ENCODE measurements at regions not wholly inside any gene's neighbourhood (a gene's known extent, or its start where the extent isn't known, plus 50 kb on each side); places are given as distances from the start of the nearest gene placed in this dataset.

DNA sequence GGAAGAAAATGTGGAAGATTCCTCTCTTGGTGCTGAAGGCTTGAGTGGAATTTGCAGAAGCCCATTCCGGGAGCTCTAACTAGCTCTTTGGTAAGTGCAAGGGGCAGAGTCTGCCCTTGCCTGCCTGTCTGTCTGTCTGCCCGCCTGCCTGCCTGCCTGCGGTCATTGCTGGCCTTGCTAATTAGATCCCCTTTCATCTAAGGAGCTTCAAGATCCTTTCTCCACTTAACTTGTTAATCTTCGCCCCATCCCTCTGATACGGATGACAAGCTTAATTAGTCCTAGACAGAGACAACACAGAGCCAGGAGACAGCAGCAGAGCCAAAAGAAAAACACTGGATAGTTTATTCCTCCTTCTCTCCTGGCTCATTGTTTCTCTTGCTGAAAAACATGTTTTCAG is 80.2 kb upstream of the GADD45A start:
- H3K36me3 ChIP-seq, result no peaks in the 10 kb centered on the region
- no peaks in the 10 kb centered on the region for H3K4me1 ChIP-seq
- intact Hi-C loops (cut with DNase I), result no loop called here
- no peaks in the 10 kb centered on the region for H3K9me3 ChIP-seq
- H3K27me3 ChIP-seq, result no peaks in the 10 kb centered on the region
- TF ChIP-seq, protein P1, sequence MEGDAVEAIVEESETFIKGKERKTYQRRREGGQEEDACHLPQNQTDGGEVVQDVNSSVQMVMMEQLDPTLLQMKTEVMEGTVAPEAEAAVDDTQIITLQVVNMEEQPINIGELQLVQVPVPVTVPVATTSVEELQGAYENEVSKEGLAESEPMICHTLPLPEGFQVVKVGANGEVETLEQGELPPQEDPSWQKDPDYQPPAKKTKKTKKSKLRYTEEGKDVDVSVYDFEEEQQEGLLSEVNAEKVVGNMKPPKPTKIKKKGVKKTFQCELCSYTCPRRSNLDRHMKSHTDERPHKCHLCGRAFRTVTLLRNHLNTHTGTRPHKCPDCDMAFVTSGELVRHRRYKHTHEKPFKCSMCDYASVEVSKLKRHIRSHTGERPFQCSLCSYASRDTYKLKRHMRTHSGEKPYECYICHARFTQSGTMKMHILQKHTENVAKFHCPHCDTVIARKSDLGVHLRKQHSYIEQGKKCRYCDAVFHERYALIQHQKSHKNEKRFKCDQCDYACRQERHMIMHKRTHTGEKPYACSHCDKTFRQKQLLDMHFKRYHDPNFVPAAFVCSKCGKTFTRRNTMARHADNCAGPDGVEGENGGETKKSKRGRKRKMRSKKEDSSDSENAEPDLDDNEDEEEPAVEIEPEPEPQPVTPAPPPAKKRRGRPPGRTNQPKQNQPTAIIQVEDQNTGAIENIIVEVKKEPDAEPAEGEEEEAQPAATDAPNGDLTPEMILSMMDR (IDR thresholded peaks at IDR 0.05), result no peak
- TF ChIP-seq POLR2A (IDR thresholded peaks at IDR 0.05) (no peak), POLR2AphosphoS5 (IDR thresholded peaks at IDR 0.05; ENCODE audit: insufficient read depth in 1 of 2, low read depth in 1 of 2) (no peak)
- no peak overlapping the region for H3K27ac ChIP-seq
- DNase-seq (ENCODE audit: extremely low spot score in 2 of 2), result peak in 1 of 2 donors; percentile 25
- H3K4me3 ChIP-seq, result no peak overlapping the region

DNA sequence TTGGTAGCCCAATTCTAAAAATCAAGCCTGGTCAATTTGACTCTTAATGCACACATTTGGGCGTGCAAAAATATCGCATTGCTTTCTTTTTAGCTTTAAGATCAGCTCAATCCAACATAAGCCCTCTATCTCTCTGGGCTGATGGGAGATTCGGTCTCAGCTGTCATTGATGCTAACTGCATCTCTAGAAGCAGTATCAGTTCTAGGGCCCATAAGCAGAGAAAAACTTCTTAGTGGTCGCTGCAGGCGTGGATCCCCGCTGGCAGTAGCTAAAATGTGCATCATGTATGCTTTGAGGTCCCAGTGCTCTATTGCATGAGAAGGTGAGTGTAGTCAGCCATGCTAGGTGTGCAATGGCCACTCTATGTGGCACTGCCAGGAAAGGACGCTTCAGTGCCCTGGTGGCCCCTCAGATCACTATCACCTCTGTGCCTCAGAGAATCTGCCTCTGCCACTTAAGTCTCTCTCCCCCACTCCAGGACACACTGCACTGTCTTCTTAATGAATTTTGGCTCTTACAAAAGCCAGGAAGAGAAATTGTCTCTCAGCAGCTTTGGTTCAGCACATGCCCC is 79.7 kb upstream of the GADD45A start:
- no peaks in the 10 kb centered on the region for H3K27me3 ChIP-seq
- H3K27ac ChIP-seq, result no peak overlapping the region
- intact Hi-C loops (cut with DNase I), result no loop called here
- DNase-seq (ENCODE audit: extremely low spot score in 2 of 2), result peak; percentile 54 to 67
- H3K4me3 ChIP-seq, result no peak overlapping the region
- no peaks in the 10 kb centered on the region for H3K36me3 ChIP-seq
- TF ChIP-seq POLR2A (IDR thresholded peaks at IDR 0.05) (no peak), POLR2AphosphoS5 (IDR thresholded peaks at IDR 0.05; ENCODE audit: insufficient read depth in 1 of 2, low read depth in 1 of 2) (no peak)
- TF ChIP-seq, protein P1 (IDR thresholded peaks at IDR 0.05), result no peak
- no peaks in the 10 kb centered on the region for H3K4me1 ChIP-seq
- no peaks in the 10 kb centered on the region for H3K9me3 ChIP-seq

- H3K4me3 ChIP-seq, result no peak overlapping the region
- no peak for TF ChIP-seq POLR2AphosphoS5 (IDR thresholded peaks at IDR 0.05; ENCODE audit: insufficient read depth in 1 of 2, low read depth in 1 of 2)
- TF ChIP-seq, protein P1 (IDR thresholded peaks at IDR 0.05), result no peak
- no peak for TF ChIP-seq POLR2A (IDR thresholded peaks at IDR 0.05)
- intact Hi-C loops (cut with DNase I), result no loop called here
- no peaks in the 10 kb centered on the region for H3K4me1 ChIP-seq
- no peaks in the 10 kb centered on the region for H3K36me3 ChIP-seq
- no peaks in the 10 kb centered on the region for H3K9me3 ChIP-seq
- DNase-seq (ENCODE audit: extremely low spot score in 2 of 2), result peak in 1 of 2 donors; percentile 91
- H3K27ac ChIP-seq, result no peak overlapping the region
- H3K27me3 ChIP-seq, result no peaks in the 10 kb centered on the region
Measured at GRCh38 chr1:67607286-67607685, 77.7 kb upstream of the GADD45A start.

DNA sequence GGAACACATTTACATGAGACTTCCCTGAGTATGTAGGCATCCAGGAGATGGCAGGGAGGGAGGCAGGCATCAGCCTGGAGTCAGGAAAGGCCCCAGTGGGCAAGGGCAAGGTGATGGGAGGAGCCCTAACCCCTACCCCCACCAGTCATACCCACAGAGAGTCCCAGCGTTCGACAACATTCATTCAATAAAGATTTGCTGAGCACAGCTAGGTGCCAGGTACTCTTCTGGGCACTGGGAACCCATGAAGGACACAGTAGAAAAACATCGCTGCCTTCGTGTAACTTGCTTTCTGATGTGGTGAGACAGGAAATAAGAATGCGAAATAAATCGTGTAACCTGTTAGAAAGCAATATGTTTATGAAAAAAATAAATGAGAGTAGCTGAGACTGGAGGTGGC is 77.3 kb upstream of the GADD45A start:
- Histone ChIP-seq H3K9me3 (no peaks in the 10 kb centered on the region), H3K27me3 (no peaks in the 10 kb centered on the region), H3K27ac (no peak overlapping the region), H3K36me3 (no peaks in the 10 kb centered on the region), H3K4me1 (peaks cover 3% of the 10 kb centered on the region), H3K4me3 (no peak overlapping the region)
- no peak for TF ChIP-seq POLR2A (IDR thresholded peaks at IDR 0.05)
- TF ChIP-seq POLR2AphosphoS5 (IDR thresholded peaks at IDR 0.05; ENCODE audit: insufficient read depth in 1 of 2, low read depth in 1 of 2), result no peak
- TF ChIP-seq, protein P1 (IDR thresholded peaks at IDR 0.05), result no peak
- peak in 1 of 2 donors; percentile 84 for DNase-seq (ENCODE audit: extremely low spot score in 2 of 2)
- intact Hi-C loops (cut with DNase I), result no loop called here

DNA sequence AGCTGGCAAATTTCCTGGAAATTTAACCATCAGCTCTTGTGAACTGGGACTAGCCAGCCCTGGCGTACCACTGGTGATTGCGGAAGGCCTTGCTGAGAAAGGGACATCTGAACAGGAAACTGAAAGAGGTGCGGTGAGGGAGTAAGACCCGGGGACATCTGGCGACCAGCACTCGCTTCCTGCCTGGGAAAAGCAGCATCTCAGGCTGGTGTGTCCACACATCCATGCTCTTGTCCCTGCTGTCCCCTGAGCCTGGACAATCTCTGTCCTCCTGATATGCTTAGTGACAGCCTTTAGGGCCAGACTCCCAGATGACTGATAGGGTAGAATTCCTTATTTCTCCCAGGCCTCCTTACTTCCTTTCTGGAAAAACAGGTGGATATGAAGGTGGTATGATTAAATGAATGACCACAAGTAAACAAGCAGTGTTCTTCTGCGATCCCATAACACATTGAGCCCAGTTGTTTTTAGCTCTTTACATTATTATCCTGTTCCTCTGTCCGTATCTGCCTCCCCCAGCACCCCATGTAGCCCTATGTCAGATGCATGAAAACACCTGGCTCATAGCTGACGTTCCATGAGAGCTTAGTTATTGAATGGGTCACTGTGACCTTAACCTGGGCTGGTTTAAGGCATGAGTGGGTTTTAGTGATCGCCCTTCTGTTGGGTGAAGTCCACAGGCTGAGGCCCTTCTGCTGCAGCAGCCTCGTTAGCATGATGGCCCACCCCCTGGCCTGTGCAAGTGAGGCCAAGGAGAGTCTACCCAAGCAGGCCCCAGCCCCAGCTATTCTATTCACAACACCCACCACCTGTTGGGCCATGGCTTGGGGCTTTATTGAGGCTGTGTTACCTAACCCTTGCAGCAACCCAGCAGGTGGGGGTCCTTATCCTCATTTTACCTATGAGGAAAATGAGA is 76.1 kb upstream of the GADD45A start:
- DNase-seq (ENCODE audit: extremely low spot score in 2 of 2), result peak; percentile 52 to 79
- Histone ChIP-seq H3K27ac (no peak overlapping the region), H3K9me3 (no peaks in the 10 kb centered on the region), H3K36me3 (no peaks in the 10 kb centered on the region), H3K4me3 (no peak overlapping the region), H3K27me3 (no peaks in the 10 kb centered on the region), H3K4me1 (peaks cover 15% of the 10 kb centered on the region)
- intact Hi-C loops (cut with DNase I), result no loop called here
- TF ChIP-seq, protein P1 (IDR thresholded peaks at IDR 0.05), result no peak
- no peak for TF ChIP-seq POLR2AphosphoS5 (IDR thresholded peaks at IDR 0.05; ENCODE audit: insufficient read depth in 1 of 2, low read depth in 1 of 2)
- no peak for TF ChIP-seq POLR2A (IDR thresholded peaks at IDR 0.05)
